ENCODE measurements at regions not wholly inside any gene's neighbourhood (a gene's known extent, or its start where the extent isn't known, plus 50 kb on each side); places are given as distances from the start of the nearest gene placed in this dataset.
A peak's percentile ranks its signal among the peaks of the same experiment; 100 is the strongest.
"Not testable (repeated sequence)": the region's sequence is repeated elsewhere in the genome, so short reads cannot be mapped to it uniquely, and the experiment has no call there.

- DNase-seq (ENCODE audit: low spot score): not testable (repeated sequence)
Observed at GRCh38 chr2:132220589-132220988, 58.8 kb upstream of the ANKRD30BL start.

DNA sequence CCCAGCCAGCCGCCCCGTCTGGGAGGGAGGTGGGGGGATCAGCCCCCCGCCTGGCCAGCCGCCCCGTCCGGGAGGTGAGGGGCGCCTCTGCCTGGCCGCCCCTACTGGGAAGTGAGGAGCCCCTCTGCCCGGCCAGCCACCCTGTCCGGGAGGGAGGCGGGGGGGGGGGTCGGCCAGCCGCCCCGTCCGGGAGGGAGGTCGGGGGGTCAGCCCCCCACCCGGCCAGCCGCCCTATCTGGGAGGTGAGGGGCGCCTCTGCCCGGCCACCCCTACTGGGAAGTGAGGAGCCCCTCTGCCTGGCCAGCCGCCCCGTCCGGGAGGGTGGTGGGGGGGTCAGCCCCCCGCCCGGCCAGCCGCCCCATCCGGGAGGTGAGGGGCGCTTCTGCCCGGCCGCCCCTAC, 60.1 kb upstream of the ANKRD30BL start:
- DNase-seq (ENCODE audit: low spot score): not testable (repeated sequence)

DNA sequence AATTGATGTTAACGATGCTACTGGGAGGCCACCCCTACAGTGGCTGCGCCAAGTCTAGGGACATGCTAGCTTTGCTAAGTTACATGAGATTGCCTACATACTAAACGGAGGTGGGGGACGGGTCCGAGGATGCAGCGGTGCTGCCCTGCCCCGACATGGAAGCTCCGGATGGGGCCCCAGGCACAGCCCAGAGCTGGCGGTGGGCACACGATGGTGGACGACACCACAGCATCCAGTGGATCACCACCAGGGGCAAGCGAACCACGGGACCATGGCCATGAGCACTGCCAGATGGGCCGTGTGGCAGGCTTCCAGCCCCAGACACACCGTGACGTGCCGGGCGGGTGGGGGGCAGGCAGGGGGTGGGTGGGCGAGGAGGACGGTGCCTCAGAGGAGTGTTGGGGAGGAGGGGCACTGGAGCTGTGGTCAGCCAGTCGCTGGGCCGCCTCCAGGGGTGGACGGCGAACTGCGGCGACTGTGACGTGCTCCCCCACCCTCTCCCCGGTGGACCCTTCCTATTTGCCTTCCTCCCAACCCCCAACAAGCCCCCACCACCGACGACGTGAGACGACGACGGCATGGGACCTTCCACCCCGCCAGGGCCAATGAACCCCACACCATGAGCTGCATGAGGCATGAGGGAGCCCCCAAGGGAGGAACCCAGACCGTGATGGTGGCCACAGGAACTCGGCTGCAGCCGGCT, 90.6 kb upstream of the ANKRD30BL start:
- DNase-seq (ENCODE audit: low spot score): no peak

DNA sequence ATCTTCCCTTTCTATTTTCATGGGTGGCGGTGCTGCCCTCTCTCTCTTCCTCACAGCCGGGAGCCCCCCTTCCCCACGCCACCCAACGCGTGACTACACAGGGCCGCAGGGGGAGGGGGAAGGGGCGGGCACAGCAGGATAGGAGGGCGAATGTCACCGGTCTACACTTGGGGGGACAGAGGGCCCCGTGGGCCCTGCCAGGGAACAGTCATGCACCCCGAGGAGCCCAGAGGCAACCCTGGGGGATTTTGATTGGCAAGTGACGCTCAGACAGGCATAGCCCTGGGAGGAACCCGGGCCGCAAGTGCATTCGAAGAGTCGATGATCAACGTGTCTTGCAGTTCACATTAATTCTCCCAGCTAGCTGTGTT, 91.1 kb upstream of the ANKRD30BL start:
- DNase-seq (ENCODE audit: low spot score): no peak

GRCh38 chr2:132253496-132254305, 91.9 kb upstream of the ANKRD30BL start:
- no peak for DNase-seq (ENCODE audit: low spot score)

GRCh38 chr2:132254306-132254919, 92.7 kb upstream of the ANKRD30BL start:
- not testable (repeated sequence) for DNase-seq (ENCODE audit: low spot score)

DNA sequence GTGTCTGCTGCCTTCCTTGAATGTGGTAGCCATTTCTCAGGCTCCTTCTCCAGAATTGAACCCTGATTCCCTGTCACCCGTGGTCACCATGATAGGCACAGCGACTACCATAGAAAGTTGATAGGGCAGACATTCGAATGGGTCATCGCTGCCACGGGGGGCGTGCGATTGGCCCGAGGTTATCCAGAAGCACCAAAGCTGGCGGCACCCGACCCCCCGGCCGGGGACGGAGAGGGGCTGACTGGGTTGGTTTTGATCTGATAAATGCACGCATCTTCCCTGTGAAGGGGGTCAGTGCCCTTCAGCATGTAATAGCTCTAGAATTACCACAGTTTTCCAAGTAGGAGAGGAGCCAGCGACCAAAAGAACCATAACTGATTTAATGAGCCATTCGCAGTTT, 94.0 kb upstream of the ANKRD30BL start:
- DNase-seq (ENCODE audit: low spot score): no peak

- no peak for DNase-seq (ENCODE audit: low spot score)
Observed at GRCh38 chr2:132256251-132256902, 94.6 kb upstream of the ANKRD30BL start.

GRCh38 chr2:132256903-132257300, 95.2 kb upstream of the ANKRD30BL start:
- not testable (repeated sequence) for DNase-seq (ENCODE audit: low spot score)

DNA sequence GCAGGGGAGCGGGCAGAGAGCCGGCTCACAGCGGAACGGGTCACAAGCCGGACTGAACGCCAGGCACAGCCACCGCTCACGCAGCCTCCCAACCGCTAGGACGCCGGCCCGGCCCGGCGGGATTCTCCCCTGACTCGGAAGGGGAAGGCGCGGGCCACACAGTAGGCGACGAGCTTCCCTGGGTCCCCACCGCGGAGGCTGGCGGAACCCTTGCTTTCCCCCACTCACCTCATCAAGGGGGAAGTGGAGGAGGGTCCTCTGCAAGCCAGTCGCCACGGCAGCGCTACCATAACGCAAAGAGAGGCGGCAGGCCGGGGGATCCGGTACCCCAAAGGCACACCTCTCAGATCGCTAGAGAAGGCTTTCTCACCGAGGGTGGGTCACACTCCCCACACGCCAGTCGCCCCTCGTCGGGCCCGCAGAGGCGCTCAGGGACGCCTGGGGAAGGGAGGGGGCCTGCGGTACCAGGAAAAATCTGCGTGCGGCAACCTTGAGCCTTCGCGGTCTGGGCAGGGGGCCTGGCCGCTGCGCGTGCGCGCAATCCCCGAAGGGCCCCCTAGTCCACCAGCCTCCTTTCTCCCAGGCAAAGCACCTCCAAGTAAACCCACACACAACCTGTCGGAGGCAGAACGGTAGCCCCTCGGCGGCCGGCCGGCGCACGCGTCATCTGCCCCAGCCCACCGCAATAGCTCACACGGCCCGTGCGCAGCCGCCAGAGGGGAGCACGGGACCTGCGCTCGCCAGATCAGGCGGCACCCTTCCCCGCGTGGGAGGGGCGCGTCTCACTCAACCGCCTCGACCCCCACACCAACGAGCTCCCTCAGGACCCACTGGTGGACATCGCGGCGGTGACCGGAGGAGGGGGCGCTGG, 95.8 kb upstream of the ANKRD30BL start:
- DNase-seq (ENCODE audit: low spot score): not testable (repeated sequence)

DNA sequence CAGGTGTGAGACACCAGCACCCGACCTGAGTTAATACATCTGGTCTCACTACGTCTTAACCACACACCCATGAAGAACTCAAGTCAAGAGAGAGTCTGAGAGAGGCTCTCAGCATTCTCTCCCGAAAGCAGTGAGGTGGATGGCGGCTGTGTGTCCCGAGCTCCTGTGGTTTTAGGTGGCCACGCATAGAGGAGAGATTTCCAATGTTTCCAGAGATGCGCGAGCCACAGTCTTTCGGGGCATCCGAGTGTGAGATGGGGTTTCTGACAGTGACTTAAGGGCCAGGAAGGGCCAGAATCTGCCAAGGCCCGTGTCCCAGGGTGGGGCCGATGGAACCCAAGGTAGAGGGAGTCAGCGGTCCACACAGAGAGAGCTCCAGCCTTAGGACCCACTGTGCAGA, 97.5 kb upstream of the ANKRD30BL start:
- DNase-seq (ENCODE audit: low spot score): not testable (repeated sequence)

GRCh38 chr2:132265595-132265994, 103.8 kb upstream of the ANKRD30BL start:
- not testable (repeated sequence) for DNase-seq (ENCODE audit: low spot score)

DNA sequence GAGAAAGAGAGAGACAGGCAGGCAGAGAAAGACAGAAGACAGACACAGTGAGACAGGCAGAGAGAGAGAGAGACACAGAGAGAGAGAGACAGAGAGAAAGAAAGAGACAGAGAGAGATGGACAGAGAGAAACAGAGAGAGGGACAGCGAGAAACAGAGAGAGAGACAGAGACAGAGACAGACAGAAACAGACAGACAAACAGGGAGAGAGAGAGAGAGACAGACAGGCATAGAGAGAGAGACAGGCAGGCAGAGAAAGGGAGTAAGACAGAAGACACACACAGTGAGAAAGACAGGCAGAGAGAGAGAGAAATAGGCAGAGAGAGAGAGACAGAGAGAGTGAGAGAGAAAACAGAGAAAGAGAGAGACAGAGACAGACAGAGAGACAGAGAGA, 105.3 kb upstream of the ANKRD30BL start:
- DNase-seq (ENCODE audit: low spot score): no peak

- not testable (repeated sequence) for DNase-seq (ENCODE audit: low spot score)
Observed at GRCh38 chr2:132267498-132268283, 105.9 kb upstream of the ANKRD30BL start.

- DNase-seq (ENCODE audit: low spot score): peak; percentile 58
Observed at GRCh38 chr2:132268284-132268976, 106.7 kb upstream of the ANKRD30BL start.

DNA sequence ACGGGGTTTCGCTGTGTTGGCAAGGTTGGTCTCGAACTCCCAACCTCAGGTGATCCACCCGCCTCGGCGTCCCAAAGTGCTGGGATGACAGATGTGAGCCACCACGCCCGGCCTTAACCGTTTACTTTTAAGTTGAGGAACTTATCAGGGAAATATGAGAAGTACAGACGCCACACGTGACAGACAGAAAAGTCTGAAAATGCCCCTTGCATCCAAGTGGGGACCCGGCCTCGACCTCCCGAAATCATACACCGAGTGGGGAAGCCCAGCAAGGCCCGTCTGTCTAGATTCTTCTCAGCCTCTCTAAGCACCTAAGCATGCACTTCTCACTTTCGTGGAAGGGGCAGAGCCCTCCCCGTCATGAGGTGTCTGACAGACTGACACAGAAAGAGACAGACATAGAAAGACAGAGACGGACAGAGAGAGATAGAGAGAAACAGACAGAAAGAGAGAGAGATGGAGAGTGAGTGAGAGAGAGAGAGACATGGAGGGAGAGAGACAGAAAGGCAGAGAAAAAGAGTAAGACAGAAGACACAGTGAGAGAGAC, 107.3 kb upstream of the ANKRD30BL start:
- DNase-seq (ENCODE audit: low spot score): no peak

GRCh38 chr2:132270255-132270654, 108.5 kb upstream of the ANKRD30BL start:
- DNase-seq (ENCODE audit: low spot score): no peak

GRCh38 chr2:132270981-132271546, 109.3 kb upstream of the ANKRD30BL start:
- no peak for DNase-seq (ENCODE audit: low spot score)

DNA sequence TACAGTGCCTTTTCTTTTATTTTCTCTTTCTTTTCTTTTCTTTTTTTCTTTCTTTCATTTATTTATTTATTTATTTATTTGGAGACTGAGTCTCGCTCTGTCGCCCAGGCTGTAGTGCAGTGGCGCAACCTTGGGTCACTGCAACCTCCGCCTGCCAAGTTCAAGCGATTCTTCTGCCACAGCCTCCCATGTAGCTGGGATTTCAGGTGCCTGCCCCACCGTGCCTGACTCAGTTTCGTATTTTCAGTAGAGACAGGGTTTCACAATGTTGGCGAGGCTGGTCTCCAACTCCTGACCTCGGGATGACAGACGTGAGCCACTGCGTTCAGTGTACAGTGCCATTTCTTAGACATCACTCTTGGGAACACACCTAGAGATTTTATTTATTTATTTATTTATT, 110.0 kb upstream of the ANKRD30BL start:
- DNase-seq (ENCODE audit: low spot score): not testable (repeated sequence)
